ENCODE measurements at regions not wholly inside any gene's neighbourhood (a gene's known extent, or its start where the extent isn't known, plus 50 kb on each side); places are given as distances from the start of the nearest gene placed in this dataset.

GRCh38 chr2:226135861-226136548, 663.6 kb downstream of the IRS1 start:
- Histone ChIP-seq H3K9ac (ENCODE audit: low read depth in 1 of 2, low read length in 2 of 2) (no peak overlapping the region), H3K4me1 (ENCODE audit: control insufficient read depth in 4 of 4, insufficient read depth in 4 of 4, low read length in 3 of 4) (no peaks in the 10 kb centered on the region), H3K27me3 (ENCODE audit: control insufficient read depth in 4 of 4, insufficient read depth in 4 of 4, low read length in 3 of 4) (no peaks in the 10 kb centered on the region), H3K4me3 (ENCODE audit: low read depth in 1 of 3, low read length in 3 of 3) (no peak overlapping the region), H3K27ac (ENCODE audit: low read depth in 1 of 2, low read length in 2 of 2) (no peak overlapping the region), H3K9me3 (ENCODE audit: control insufficient read depth in 4 of 4, low read length in 3 of 4) (no peaks in the 10 kb centered on the region), H3K36me3 (ENCODE audit: control insufficient read depth in 4 of 4, insufficient read depth in 3 of 4, low read depth in 1 of 4, low read length in 3 of 4) (no peaks in the 10 kb centered on the region)
- no peak for TF ChIP-seq EGR1 (IDR thresholded peaks at IDR 0.05; ENCODE audit: low read depth in 2 of 2)
- whole genome bisulfite sequencing = 76% methylated on average over 3 of the region's 3 CpGs
- DNase-seq (ENCODE audit: low spot score) = no peak

- Histone ChIP-seq H3K4me3 (ENCODE audit: low read depth in 1 of 3, low read length in 3 of 3) (no peak overlapping the region), H3K36me3 (ENCODE audit: control insufficient read depth in 4 of 4, insufficient read depth in 3 of 4, low read depth in 1 of 4, low read length in 3 of 4) (no peaks in the 10 kb centered on the region), H3K9ac (ENCODE audit: low read depth in 1 of 2, low read length in 2 of 2) (no peak overlapping the region), H3K27me3 (ENCODE audit: control insufficient read depth in 4 of 4, insufficient read depth in 4 of 4, low read length in 3 of 4) (no peaks in the 10 kb centered on the region), H3K27ac (ENCODE audit: low read depth in 1 of 2, low read length in 2 of 2) (no peak overlapping the region), H3K9me3 (ENCODE audit: control insufficient read depth in 4 of 4, low read length in 3 of 4) (no peaks in the 10 kb centered on the region), H3K4me1 (ENCODE audit: control insufficient read depth in 4 of 4, insufficient read depth in 4 of 4, low read length in 3 of 4) (no peaks in the 10 kb centered on the region)
- DNase-seq (ENCODE audit: low spot score) = no peak
- 93% methylated on average over 5 of the region's 5 CpGs for WGBS
- TF ChIP-seq HNF4A (conservative IDR thresholded peaks at IDR 0.05) (no peak), GABPA (IDR thresholded peaks at IDR 0.05 in 1 of 2, conservative IDR thresholded peaks at IDR 0.05 in 1 of 2) (no peak), SP1 (IDR thresholded peaks at IDR 0.05) (no peak), EGR1 (IDR thresholded peaks at IDR 0.05; ENCODE audit: low read depth in 2 of 2) (no peak), YY1 (IDR thresholded peaks at IDR 0.05) (no peak), NR2F2 (IDR thresholded peaks at IDR 0.05) (no peak), FOXA2 (IDR thresholded peaks at IDR 0.05) (no peak), FOXA1 (IDR thresholded peaks at IDR 0.05) (no peak), RXRA (IDR thresholded peaks at IDR 0.05) (no peak)
These were observed 667.1 kb downstream of the IRS1 start for GRCh38 chr2:226132323-226133215.

- TF ChIP-seq TAF1 (conservative IDR thresholded peaks at IDR 0.05) (no peak), FOXA1 (IDR thresholded peaks at IDR 0.05) (no peak), FOXA2 (IDR thresholded peaks at IDR 0.05) (no peak), RAD21 (IDR thresholded peaks at IDR 0.05) (peak; percentile 59 to 60), SP1 (IDR thresholded peaks at IDR 0.05) (peak; percentile 26), RXRA (IDR thresholded peaks at IDR 0.05) (no peak), ZBTB33 (IDR thresholded peaks at IDR 0.05) (no peak), NR2F2 (IDR thresholded peaks at IDR 0.05) (peak; percentile 80)
- 24% methylated on average over 2 of the region's 2 CpGs for WGBS
- Histone ChIP-seq H3K9ac (ENCODE audit: low read depth in 1 of 2, low read length in 2 of 2) (no peak overlapping the region), H3K4me1 (ENCODE audit: control insufficient read depth in 4 of 4, insufficient read depth in 4 of 4, low read length in 3 of 4) (no peaks in the 10 kb centered on the region), H3K27ac (ENCODE audit: low read depth in 1 of 2, low read length in 2 of 2) (no peak overlapping the region), H3K4me3 (ENCODE audit: low read depth in 1 of 3, low read length in 3 of 3) (no peak overlapping the region), H3K36me3 (ENCODE audit: control insufficient read depth in 4 of 4, insufficient read depth in 3 of 4, low read depth in 1 of 4, low read length in 3 of 4) (no peaks in the 10 kb centered on the region), H3K27me3 (ENCODE audit: control insufficient read depth in 4 of 4, insufficient read depth in 4 of 4, low read length in 3 of 4) (no peaks in the 10 kb centered on the region), H3K9me3 (ENCODE audit: control insufficient read depth in 4 of 4, low read length in 3 of 4) (no peaks in the 10 kb centered on the region)
- DNase-seq (ENCODE audit: low spot score) = no peak
These were observed 668.3 kb downstream of the IRS1 start for GRCh38 chr2:226131299-226131784.

Measured in liver (tissue), 7 donors.